Uterus (tissue), 2 donors: ENCODE measurements at regions not wholly inside any gene's neighbourhood (a gene's known extent, or its start where the extent isn't known, plus 50 kb on each side); places are given as distances from the start of the nearest gene placed in this dataset.

Experiments used
- POLR2A ChIP-seq, 2 donors: fragments of 450-650 bp; IDR thresholded peaks; one replicate each; pipeline ENCODE4 v1.6.1; 2016; ENCODE audit warnings: antibody characterized with exemption in 2 of 2, mild to moderate bottlenecking in 1 of 2, moderate library complexity in 1 of 2
- TF ChIP-seq, protein P1 (sequence below), 4 experiments: fragments of 200-600 bp in 2 of 4; fragments of 450-650 bp in 2 of 4; sonication (generic) in 2 of 4; IDR thresholded peaks; one replicate each; pipeline ENCODE4 v1.5.1; 2016 to 2019; ENCODE audit warnings: antibody characterized with exemption in 4 of 4, mild to moderate bottlenecking in 2 of 4, moderate library complexity in 1 of 4

DNA sequence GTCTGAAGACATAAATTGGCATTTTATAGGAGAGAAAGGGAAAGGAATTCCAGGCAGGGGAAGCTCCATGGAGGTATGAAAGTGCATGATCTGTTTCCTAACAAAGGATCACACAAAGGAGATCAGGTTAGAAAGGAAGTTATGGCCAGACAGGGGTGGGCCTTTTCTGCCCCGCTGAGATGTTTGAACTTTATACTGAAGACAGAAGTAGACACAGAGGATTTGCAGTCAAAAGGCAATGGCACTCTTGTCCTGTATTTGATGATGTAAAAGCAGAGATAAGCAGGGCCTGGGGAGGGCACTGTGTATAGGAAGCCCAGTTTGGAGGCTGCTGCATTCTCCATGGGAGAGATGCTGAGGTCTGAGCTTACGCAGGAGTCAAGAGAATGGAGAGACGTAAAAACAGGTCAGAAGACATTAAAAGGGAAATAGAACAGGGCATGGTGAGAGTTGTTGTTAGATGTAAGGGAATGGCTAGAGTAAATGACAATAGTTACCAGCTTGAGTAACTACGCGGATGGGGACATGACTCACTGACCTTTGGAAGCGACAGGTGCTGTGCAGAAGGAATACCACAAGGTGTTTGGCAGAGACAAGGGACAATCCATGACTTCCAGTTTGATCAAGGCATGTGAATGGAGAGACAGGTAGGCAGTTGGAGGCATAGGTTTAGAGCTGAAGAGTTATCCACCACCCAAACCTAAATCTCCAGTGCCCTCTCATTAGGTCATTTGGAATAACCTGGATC, 190.6 kb upstream of the SASH1 start:
- TF ChIP-seq, protein P1, sequence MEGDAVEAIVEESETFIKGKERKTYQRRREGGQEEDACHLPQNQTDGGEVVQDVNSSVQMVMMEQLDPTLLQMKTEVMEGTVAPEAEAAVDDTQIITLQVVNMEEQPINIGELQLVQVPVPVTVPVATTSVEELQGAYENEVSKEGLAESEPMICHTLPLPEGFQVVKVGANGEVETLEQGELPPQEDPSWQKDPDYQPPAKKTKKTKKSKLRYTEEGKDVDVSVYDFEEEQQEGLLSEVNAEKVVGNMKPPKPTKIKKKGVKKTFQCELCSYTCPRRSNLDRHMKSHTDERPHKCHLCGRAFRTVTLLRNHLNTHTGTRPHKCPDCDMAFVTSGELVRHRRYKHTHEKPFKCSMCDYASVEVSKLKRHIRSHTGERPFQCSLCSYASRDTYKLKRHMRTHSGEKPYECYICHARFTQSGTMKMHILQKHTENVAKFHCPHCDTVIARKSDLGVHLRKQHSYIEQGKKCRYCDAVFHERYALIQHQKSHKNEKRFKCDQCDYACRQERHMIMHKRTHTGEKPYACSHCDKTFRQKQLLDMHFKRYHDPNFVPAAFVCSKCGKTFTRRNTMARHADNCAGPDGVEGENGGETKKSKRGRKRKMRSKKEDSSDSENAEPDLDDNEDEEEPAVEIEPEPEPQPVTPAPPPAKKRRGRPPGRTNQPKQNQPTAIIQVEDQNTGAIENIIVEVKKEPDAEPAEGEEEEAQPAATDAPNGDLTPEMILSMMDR (IDR thresholded peaks at IDR 0.05): no peak
- no peak for TF ChIP-seq POLR2A (IDR thresholded peaks at IDR 0.05)
